K562 (cell line): ENCODE measurements at regions not wholly inside any gene's neighbourhood (a gene's known extent, or its start where the extent isn't known, plus 50 kb on each side); places are given as distances from the start of the nearest gene placed in this dataset.
"Not testable (repeated sequence)": the region's sequence is repeated elsewhere in the genome, so short reads cannot be mapped to it uniquely, and the experiment has no call there.

Source experiments
- ATAC-seq: fragments of 200-7000 bp; cut with Tn5 transposase; 3 replicates; pipeline ENCODE4 v1.9.1; 2020; ENCODE audit warnings: moderate library complexity
- BruUV-seq: library from RNA; stranded (reverse); fragments of 400-500 nt; replicated peaks from 2 replicates; lab custom pipeline; 2021; lab: Mats Ljungman, UMichigan
- CTCF ChIA-PET: fragments of 300-600 bp; formaldehyde crosslinking; extraction: SDS; loops from one replicate; lab custom pipeline; 2021; ENCODE audit warnings: low intra/inter-chr PET ratio; lab: Yijun Ruan, JAX
- POLR2A ChIA-PET: fragments of 300-600, 350-650 bp; sonication (Branson Sonifier 250); formaldehyde crosslinking; extraction: SDS; loops from one replicate; lab custom pipeline; 2021; ENCODE audit warnings: antibody characterized with exemption, inconsistent platforms; lab: Yijun Ruan, JAX
- DNase-seq, 4 experiments: peaks; one replicate each; pipeline versions ENCODE4 v3.0.0 to v3.0.0-alpha.2; 2011 to 2018; ENCODE audit warnings: low spot score in 3 of 4, mixed read lengths in 3 of 4; ENCODE audit errors: extremely low read depth in 1 of 4
- FAIRE-seq: peaks from 2 replicates; lab custom pipeline; 2011; peaks lifted over from hg19 to GRCh38; lab: Jason Lieb, UNC
- H2AFZ ChIP-seq: 2 replicates; pipeline ENCODE4 v1.6.0; 2011; ENCODE audit warnings: low read depth, low read length, control low read depth, inconsistent platforms
- H3K27ac ChIP-seq: fragments of 200-600 bp; 3 replicates; pipeline ENCODE4 v1.8.0; 2011; ENCODE audit warnings: low read depth, mild to moderate bottlenecking, control low read depth, inconsistent platforms, low read length, moderate library complexity, mixed read lengths; ENCODE audit errors: extremely low read depth
- H3K27me3 ChIP-seq, 2 experiments: fragments of 300-600 bp in 1 of 2; 2 replicates in 1 of 2; 3 replicates in 1 of 2; pipeline versions ENCODE4 v1.6.0 to v1.8.0; 2011; ENCODE audit warnings: inconsistent platforms in 2 of 2, low read length in 2 of 2, mild to moderate bottlenecking in 1 of 2, mixed read lengths in 1 of 2, moderate library complexity in 1 of 2; ENCODE audit not compliant: control insufficient read depth in 2 of 2, insufficient read depth in 2 of 2
- H3K36me3 ChIP-seq: fragments of 300-600 bp; 3 replicates; pipeline ENCODE4 v1.8.0; 2011; ENCODE audit warnings: mild to moderate bottlenecking, low read length, inconsistent platforms; ENCODE audit not compliant: control insufficient read depth, insufficient read depth
- H3K4me1 ChIP-seq, 2 experiments: fragments of 200-600 bp in 1 of 2; replicated peaks in 1 of 2; 2 replicates in 1 of 2; 3 replicates in 1 of 2; pipeline versions ENCODE4 v1.5.1 to v1.8.0; 2011; ENCODE audit warnings: inconsistent platforms in 2 of 2, low read length in 2 of 2, mild to moderate bottlenecking in 1 of 2, mixed read lengths in 1 of 2, moderate library complexity in 1 of 2; ENCODE audit not compliant: control insufficient read depth in 2 of 2, insufficient read depth in 2 of 2
- H3K4me2 ChIP-seq: 2 replicates; pipeline ENCODE4 v1.6.1; 2011; ENCODE audit warnings: low read length, control low read depth, inconsistent platforms, mixed read lengths; ENCODE audit not compliant: insufficient read depth
- H3K4me3 ChIP-seq: fragments of 200-600 bp; sonication (generic), shearing (Covaris generic); 2 replicates; pipeline ENCODE4 v1.5.1; 2016; ENCODE audit warnings: control low read depth, inconsistent platforms
- H3K79me2 ChIP-seq: fragments of 200-600 bp; 3 replicates; pipeline ENCODE4 v1.8.0; 2011; ENCODE audit warnings: low read length, inconsistent platforms; ENCODE audit not compliant: control insufficient read depth, insufficient read depth
- H3K9ac ChIP-seq, 2 experiments: 2 replicates each; pipeline versions ENCODE4 v1.6.0 to v1.6.1; 2011; ENCODE audit warnings: low read depth in 2 of 2, low read length in 2 of 2, control low read depth in 1 of 2, inconsistent platforms in 1 of 2, mild to moderate bottlenecking in 1 of 2, mixed read lengths in 1 of 2; ENCODE audit not compliant: insufficient read depth in 1 of 2
- H3K9me1 ChIP-seq: one replicate; pipeline ENCODE4 v1.6.0; 2011; ENCODE audit warnings: inconsistent platforms, mild to moderate bottlenecking, low read length, moderate library complexity; ENCODE audit not compliant: control insufficient read depth, insufficient read depth
- H3K9me3 ChIP-seq: replicated peaks from 2 replicates; pipeline ENCODE4 v1.5.1; 2011; ENCODE audit warnings: low read depth, low read length, inconsistent platforms; ENCODE audit not compliant: control insufficient read depth, insufficient read depth
- H4K20me1 ChIP-seq: replicated peaks from 2 replicates; pipeline ENCODE4 v1.6.1; 2011; ENCODE audit warnings: low read length, inconsistent platforms, mixed read lengths; ENCODE audit not compliant: control insufficient read depth, insufficient read depth
- CEBPB ChIP-seq: fragments of 450-650 bp; IDR thresholded peaks from 2 replicates; pipeline ENCODE4 v1.6.1; 2016; ENCODE audit warnings: missing genetic modification characterization, missing compliant biosample characterization
- CEBPG ChIP-seq, 3 experiments: fragments of 200-800 bp in 1 of 3; sonication (Bioruptor generic) in 1 of 3; sonication (generic) in 1 of 3; formaldehyde crosslinking in 1 of 3; IDR thresholded peaks in 2 of 3; conservative IDR thresholded peaks in 1 of 3; 2 replicates each; pipeline versions ENCODE4 v1.6.1 to v1.8.0; 2016 to 2022; ENCODE audit warnings: missing compliant biosample characterization in 2 of 3, missing genetic modification characterization in 2 of 3, mild to moderate bottlenecking in 1 of 3, missing genetic modification reagents in 1 of 3
- CHD2 ChIP-seq: IDR thresholded peaks from 2 replicates; pipeline ENCODE4 v1.6.1; 2011; ENCODE audit warnings: low read depth, low read length
- E2F5 ChIP-seq: sonication (generic); formaldehyde crosslinking; IDR thresholded peaks from 2 replicates; pipeline ENCODE4 v1.8.0; 2022; ENCODE audit warnings: mild to moderate bottlenecking, missing genetic modification reagents
- PHF21A ChIP-seq: fragments of 450-650 bp; IDR thresholded peaks from 2 replicates; pipeline ENCODE4 v1.6.1; 2017; ENCODE audit warnings: low read depth, borderline replicate concordance
- WGBS: fragments of 100-300 bp; shearing (Covaris generic); methylation state at CpG from one replicate; pipeline ENCODE4 v1.1.6; 2016; ENCODE audit warnings: low coverage, mixed read lengths; ENCODE audit not compliant: insufficient coverage; ENCODE audit errors: missing lambda C conversion rate; 5-methylcytosine and 5-hydroxymethylcytosine counted together
- in situ Hi-C: fragments of 300-500 bp; cut with MboI; formaldehyde crosslinking; loops from 4 replicates; pipeline ENCODE4 v1.15.0; 2018; ENCODE audit warnings: inconsistent platforms, mixed read lengths
- intact Hi-C: fragments of 100-400 bp; cut with micrococcal nuclease; formaldehyde crosslinking; loops from 2 replicates; pipeline ENCODE4 v1.14.2; 2022
- TF ChIP-seq, protein P1 (sequence below): fragments of 250-450 bp; sonication (Bioruptor Pico); IDR thresholded peaks from 2 replicates; pipeline ENCODE4 v1.5.0; 2021; ENCODE audit warnings: mild to moderate bottlenecking, moderate library complexity

DNA sequence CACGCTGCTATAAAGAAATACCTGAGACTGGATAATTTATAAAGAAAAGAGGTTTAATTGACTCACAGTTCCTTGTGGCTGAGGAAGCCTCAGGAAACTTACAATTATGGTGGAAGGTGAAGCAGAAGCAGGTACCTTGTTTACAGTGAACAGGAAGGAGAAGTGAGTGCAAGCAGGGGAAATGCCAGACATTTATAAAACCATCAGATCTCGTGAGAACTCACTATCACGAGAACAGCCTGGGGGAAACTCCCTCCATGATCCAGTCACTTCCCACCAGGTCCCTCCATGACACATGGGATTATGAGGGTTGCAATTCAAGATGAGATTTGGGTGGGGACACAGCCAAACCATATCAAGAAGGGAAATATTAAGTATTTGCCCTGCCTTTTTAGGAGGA lies 305.8 kb downstream of the REEP3 start:
- 0% methylated on average over 3 of the region's 3 CpGs for WGBS

DNA sequence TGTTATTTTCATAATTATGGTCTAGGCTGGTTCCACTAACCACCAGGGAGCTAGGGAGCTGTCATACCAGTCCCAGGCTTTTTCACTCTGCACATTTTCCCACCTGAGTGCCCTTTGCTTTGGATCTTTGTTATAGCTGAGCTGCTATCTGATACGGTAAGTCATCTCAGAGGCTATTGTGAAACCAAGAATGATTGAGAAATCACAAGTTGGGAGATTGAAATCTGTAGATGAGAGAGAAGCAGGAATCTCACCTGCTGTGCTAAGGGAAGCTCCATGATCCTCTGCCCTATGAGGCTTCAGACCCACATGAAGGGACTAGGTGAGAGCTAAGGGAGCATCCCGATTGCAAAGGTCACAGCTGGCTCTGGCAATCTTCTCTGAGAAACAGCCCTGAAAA lies 307.8 kb downstream of the REEP3 start:
- Histone ChIP-seq H3K4me1 (no peaks in the 10 kb centered on the region), H3K9ac (no peak overlapping the region), H3K4me2 (no peak overlapping the region), H3K4me3 (no peak overlapping the region), H3K27me3 (no peaks in the 10 kb centered on the region), H3K36me3 (no peaks in the 10 kb centered on the region), H3K9me1 (no peaks in the 10 kb centered on the region), H3K9me3 (no peaks in the 10 kb centered on the region), H3K27ac (no peak overlapping the region), H4K20me1 (no peaks in the 10 kb centered on the region), H3K79me2 (no peaks in the 10 kb centered on the region), H2AFZ (no peak overlapping the region)
- FAIRE-seq (no peak), ATAC-seq (no peak), DNase-seq (no peak)
- 0% methylated on average over 2 of the region's 2 CpGs for WGBS
- no TSS peak for BruUV-seq
- POLR2A ChIA-PET: no interaction called here
- intact Hi-C loops: no loop called here
- TF ChIP-seq, protein P1, sequence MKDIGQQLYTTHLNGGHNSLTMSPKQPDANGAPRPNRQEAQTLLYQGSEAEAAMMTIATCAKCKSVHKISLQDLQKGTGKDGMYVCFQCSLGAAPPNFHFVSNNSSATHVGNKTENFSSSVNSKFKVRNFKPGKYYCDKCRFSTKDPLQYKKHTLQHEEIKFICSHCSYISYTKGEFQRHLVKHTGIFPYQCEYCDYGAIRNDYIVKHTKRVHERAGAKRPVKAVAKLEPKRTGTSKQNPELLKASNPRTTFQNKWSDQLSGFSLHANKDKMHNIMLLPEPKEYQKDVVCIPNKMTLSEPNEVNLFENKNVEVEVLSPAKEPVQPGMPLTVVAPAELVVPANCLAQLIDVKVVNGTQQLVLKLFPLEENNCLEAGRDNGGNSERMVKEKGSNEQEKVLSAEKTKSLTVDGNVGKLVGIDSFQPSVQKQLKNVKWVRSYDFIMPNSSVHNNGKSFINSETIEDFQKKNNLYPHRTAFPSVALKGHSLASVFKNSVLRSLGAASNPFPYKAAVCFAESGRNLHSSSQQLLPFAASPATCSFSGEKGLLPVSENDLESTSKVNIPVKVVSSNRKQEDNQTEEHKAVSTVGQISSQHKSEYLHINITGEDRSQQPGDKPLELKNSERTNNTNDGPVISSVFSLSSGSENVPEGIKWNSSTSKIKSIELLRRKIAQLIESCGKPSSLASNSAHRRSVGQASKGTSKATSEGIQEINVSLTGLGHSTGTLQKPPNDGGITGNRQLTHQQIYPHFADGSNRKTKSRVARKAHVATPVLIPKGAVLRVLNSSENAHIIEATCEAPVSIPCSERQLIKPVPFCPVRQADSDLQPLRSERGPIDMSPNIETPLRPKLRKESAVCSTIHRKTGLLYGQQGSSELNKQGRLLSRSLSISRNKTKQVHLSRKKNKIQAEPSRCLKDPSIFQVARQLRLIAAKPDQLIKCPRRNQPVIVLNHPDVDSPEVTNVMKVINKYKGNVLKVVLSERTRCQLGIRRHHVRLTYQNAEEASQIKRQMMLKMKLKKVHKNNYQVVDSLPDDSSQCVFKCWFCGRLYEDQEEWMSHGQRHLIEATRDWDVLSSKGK (CRISPR knock-in tag): no peak
- TF ChIP-seq E2F5 (CRISPR knock-in tag) (no peak), CEBPB (tag) (peak; percentile 42), PHF21A (no peak), CEBPG (CRISPR knock-in tag; IDR thresholded peaks at IDR 0.05) (no peak), CEBPG (tag; conservative IDR thresholded peaks at IDR 0.05 in 1 of 2, IDR thresholded peaks at IDR 0.05 in 1 of 2) (0 out of 4 replicates have a peak, but pooled peaks of 1 of the 2 experiments have one; percentile 37)
- CTCF ChIA-PET: no interaction called here
- in situ Hi-C loops: no loop called here

More for the DNA sequence above, 305.8 kb downstream of the REEP3 start:
- H3K9me1 ChIP-seq, H4K20me1 ChIP-seq, FAIRE-seq, CTCF ChIA-PET, H3K4me2 ChIP-seq, H3K9me3 ChIP-seq, intact Hi-C loops, H3K4me3 ChIP-seq, POLR2A ChIA-PET, in situ Hi-C loops, H3K27ac ChIP-seq, H3K36me3 ChIP-seq, H3K9ac ChIP-seq, H2AFZ ChIP-seq, BruUV-seq, H3K79me2 ChIP-seq, DNase-seq, H3K4me1 ChIP-seq, ATAC-seq, H3K27me3 ChIP-seq: not testable (repeated sequence)
- TF ChIP-seq CHD2: peak; percentile 65; the same call in 1 of the 2 replicates
